GM13976 (cell line): ENCODE measurements at regions not wholly inside any gene's neighbourhood (a gene's known extent, or its start where the extent isn't known, plus 50 kb on each side); places are given as distances from the start of the nearest gene placed in this dataset.

Source experiments
- DNase-seq: peaks from one replicate; pipeline ENCODE4 v3.0.0; 2012; ENCODE audit warnings: low spot score
- CTCF ChIP-seq: IDR thresholded peaks from 2 replicates; pipeline ENCODE4 v1.5.1; 2012; ENCODE audit warnings: borderline replicate concordance, mild to moderate bottlenecking; ENCODE audit not compliant: insufficient read depth; ENCODE audit errors: extremely low read depth, missing control alignments, control extremely low read depth
- in situ Hi-C: fragments of 300-500 bp; cut with MboI; formaldehyde crosslinking; loops from one replicate; pipeline ENCODE4 v1.12.0; 2022; ENCODE audit warnings: low sequenced_read_pairs, mixed read lengths, inconsistent platforms; ENCODE audit not compliant: unreplicated experiment

- TF ChIP-seq CTCF = no peak
- in situ Hi-C loops = no loop called here
- no peak for DNase-seq
Measured at GRCh38 chr9:82252116-82252515, 263.5 kb downstream of the SPATA31D1 start.

DNA sequence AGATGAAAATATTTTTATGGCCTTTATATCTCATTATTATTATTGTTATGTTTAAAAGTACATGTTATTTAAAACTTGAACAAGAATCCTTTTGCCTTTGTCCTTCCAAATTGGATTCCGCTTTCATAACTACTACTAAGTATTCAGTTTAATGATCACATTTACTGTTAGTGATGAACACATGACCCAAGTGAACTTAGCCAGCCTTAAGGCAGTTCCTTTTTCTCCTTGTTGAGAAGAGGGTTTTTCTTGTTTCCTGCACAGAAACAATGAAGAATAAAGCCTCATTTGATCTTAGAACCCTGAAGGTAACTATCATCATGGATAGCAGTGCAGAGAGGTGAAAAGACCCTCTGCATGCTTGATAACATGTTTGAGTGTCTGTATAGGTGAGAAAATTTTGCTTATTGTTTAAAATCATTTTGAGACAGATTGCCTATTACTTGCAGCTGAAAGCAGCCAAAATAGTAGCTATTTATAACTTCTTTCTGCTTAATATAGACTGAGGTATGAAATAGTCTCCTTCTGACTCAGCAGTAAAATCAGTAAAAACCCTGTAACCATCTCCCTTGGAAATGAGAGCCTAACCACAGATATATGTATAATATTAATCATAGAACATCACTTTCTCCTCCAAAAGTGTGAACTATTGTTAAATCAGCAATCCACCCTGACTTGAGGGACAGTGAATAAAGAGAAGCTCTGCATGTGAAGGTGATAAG is 266.2 kb downstream of the SPATA31D1 start:
- DNase-seq = peak; percentile 12
- in situ Hi-C loops = no loop called here
- TF ChIP-seq CTCF = no peak

- no peak for DNase-seq
- TF ChIP-seq CTCF = no peak
- in situ Hi-C loops = no loop called here
Measured at GRCh38 chr9:82255481-82256176, 267.1 kb downstream of the SPATA31D1 start.

DNA sequence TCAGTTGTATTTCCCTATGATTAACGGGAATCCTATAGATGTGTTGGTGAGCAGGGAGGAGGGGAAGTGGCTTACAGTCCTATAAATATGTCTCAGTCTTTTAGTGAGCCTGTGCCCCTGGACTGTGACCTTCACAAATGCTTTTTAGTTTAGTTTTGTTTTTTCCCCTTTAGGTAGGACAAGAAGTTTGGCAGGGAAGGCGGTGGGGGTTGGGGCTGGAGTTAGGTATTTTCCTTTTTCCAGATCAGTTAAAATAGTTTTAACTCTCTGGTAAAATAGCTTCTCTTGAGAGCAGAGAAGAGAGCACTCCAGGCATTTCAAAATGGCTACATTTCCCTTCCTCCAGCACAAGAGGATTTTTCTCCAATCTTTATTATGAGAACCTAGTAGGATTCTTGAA is 272.1 kb downstream of the SPATA31D1 start:
- in situ Hi-C loops = no loop called here
- no peak for DNase-seq
- no peak for TF ChIP-seq CTCF

DNA sequence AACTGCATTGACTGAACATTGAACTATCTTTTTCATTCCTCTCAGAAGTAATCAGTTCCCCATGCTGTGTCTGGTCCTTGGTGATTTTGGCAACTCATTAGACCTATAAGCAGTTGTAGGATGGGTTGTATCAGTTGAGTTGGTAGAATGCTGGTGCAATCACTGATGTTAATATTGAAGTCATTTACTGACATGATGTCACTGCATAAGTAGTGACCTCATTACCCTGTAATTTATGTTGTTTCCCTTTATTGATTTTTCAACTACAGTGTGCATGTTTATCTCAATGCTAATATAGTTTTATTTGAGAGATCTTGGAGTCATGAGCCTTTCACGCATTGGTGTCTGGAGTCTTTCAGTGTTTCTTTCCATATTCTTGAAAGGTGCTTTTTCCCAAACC is 275.0 kb downstream of the SPATA31D1 start:
- DNase-seq = no peak
- no peak for TF ChIP-seq CTCF
- in situ Hi-C loops = no loop called here

- in situ Hi-C loops = no loop called here
- no peak for TF ChIP-seq CTCF
- no peak for DNase-seq
Measured at GRCh38 chr9:82271106-82271561, 282.6 kb downstream of the SPATA31D1 start.
